HFF-Myc (cell line): ENCODE measurements at regions not wholly inside any gene's neighbourhood (a gene's known extent, or its start where the extent isn't known, plus 50 kb on each side); places are given as distances from the start of the nearest gene placed in this dataset.
"Not testable (repeated sequence)": the region's sequence is repeated elsewhere in the genome, so short reads cannot be mapped to it uniquely, and the experiment has no call there.

Source experiments
- DNase-seq: peaks from one replicate; pipeline ENCODE4 v3.0.0-alpha.2; 2011; ENCODE audit warnings: low read depth; ENCODE audit errors: extremely low read depth
- H3K4me3 ChIP-seq: replicated peaks from 2 replicates; pipeline ENCODE4 v1.5.1; 2011; ENCODE audit warnings: low read depth, mild to moderate bottlenecking, control low read depth, low read length
- CTCF ChIP-seq: IDR thresholded peaks from 2 replicates; pipeline ENCODE4 v1.5.1; 2012; ENCODE audit warnings: mild to moderate bottlenecking, low read depth, low read length, control low read depth; ENCODE audit errors: missing control alignments

GRCh38 chr6:11458509-11458908 is 79.0 kb upstream of the TMEM170B start:
- H3K4me3 ChIP-seq, result no peak overlapping the region
- DNase-seq, result no peak
- no peak for TF ChIP-seq CTCF

GRCh38 chr6:11457422-11457821 is 80.1 kb upstream of the TMEM170B start:
- not testable (repeated sequence) for H3K4me3 ChIP-seq, DNase-seq

- H3K4me3 ChIP-seq, DNase-seq: not testable (repeated sequence)
Measured at GRCh38 chr6:11452106-11452505, 85.4 kb upstream of the TMEM170B start.

GRCh38 chr6:11450037-11450436 is 87.5 kb upstream of the TMEM170B start:
- TF ChIP-seq CTCF, result no peak
- no peak for DNase-seq
- H3K4me3 ChIP-seq, result no peak overlapping the region

- DNase-seq, result no peak
- no peak overlapping the region for H3K4me3 ChIP-seq
- TF ChIP-seq CTCF, result no peak
Measured at GRCh38 chr6:11449408-11449807, 88.1 kb upstream of the TMEM170B start.

- no peak for TF ChIP-seq CTCF
- no peak for DNase-seq
- H3K4me3 ChIP-seq, result no peak overlapping the region
Measured at GRCh38 chr6:11448038-11448437, 89.5 kb upstream of the TMEM170B start.

- TF ChIP-seq CTCF, result no peak
- no peak overlapping the region for H3K4me3 ChIP-seq
- DNase-seq, result no peak
Measured at GRCh38 chr6:11447265-11447664, 90.3 kb upstream of the TMEM170B start.

- TF ChIP-seq CTCF, result no peak
- DNase-seq, result no peak
- H3K4me3 ChIP-seq, result no peak overlapping the region
Measured at GRCh38 chr6:11445146-11445545, 92.4 kb upstream of the TMEM170B start.

- not testable (repeated sequence) for DNase-seq, H3K4me3 ChIP-seq
Measured at GRCh38 chr6:11443125-11443524, 94.4 kb upstream of the TMEM170B start.
